Activated CD4-positive, alpha-beta memory T cell treated with anti-CD3 and anti-CD28 coated beads, Interleukin-2, amount 10 ng/mL, durations not matched to agents 7 days and 5 days (primary cell): ENCODE measurements at regions not wholly inside any gene's neighbourhood (a gene's known extent, or its start where the extent isn't known, plus 50 kb on each side); places are given as distances from the start of the nearest gene placed in this dataset.

ENCODE experiments used
- CTCF ChIA-PET: fragments of 350-600 bp; sonication (Branson Sonifier 250); formaldehyde crosslinking; loops from one replicate; lab custom pipeline; 2021; ENCODE audit warnings: antibody characterized with exemption, inconsistent platforms; lab: Charles Lee
- POLR2A ChIA-PET: fragments of 350-600 bp; sonication (Branson Sonifier 250); formaldehyde crosslinking; loops from one replicate; lab custom pipeline; 2021; ENCODE audit warnings: antibody characterized with exemption; lab: Charles Lee
- DNase-seq: peaks from one replicate; pipeline ENCODE4 v3.0.0-alpha.2; 2020
- H3K27ac Mint-ChIP-seq: one replicate; pipeline ENCODE4 v1.8.0; 2021; ENCODE audit warnings: mild to moderate bottlenecking, mixed read lengths
- H3K27me3 Mint-ChIP-seq: one replicate; pipeline ENCODE4 v1.8.0; 2021; ENCODE audit warnings: mixed read lengths
- H3K36me3 Mint-ChIP-seq: one replicate; pipeline ENCODE4 v1.8.0; 2021; ENCODE audit warnings: low read depth, mixed read lengths
- H3K4me1 Mint-ChIP-seq: one replicate; pipeline ENCODE4 v1.8.0; 2021; ENCODE audit warnings: mixed read lengths
- H3K4me3 Mint-ChIP-seq: one replicate; pipeline ENCODE4 v1.8.0; 2021; ENCODE audit warnings: mild to moderate bottlenecking, mixed read lengths
- H3K9me3 Mint-ChIP-seq: one replicate; pipeline ENCODE4 v1.8.0; 2021; ENCODE audit warnings: mixed read lengths

- Mint-ChIP-seq H3K9me3 (peaks cover 3% of the 10 kb centered on the region), H3K27ac (no peak overlapping the region), H3K4me1 (no peaks in the 10 kb centered on the region), H3K36me3 (no peaks in the 10 kb centered on the region), H3K27me3 (peaks cover 13% of the 10 kb centered on the region), H3K4me3 (no peak overlapping the region)
- DNase-seq = no peak
- ChIA-PET CTCF (no interaction called here), POLR2A (no interaction called here)
These were observed 101.5 kb downstream of the KCNF1 start for GRCh38 chr2:11013196-11013595.

GRCh38 chr2:11014026-11014425 lies 102.3 kb downstream of the KCNF1 start:
- Mint-ChIP-seq H3K36me3 (no peaks in the 10 kb centered on the region), H3K4me1 (no peaks in the 10 kb centered on the region), H3K27ac (no peak overlapping the region), H3K27me3 (peaks cover 17% of the 10 kb centered on the region), H3K4me3 (no peak overlapping the region), H3K9me3 (peaks cover 3% of the 10 kb centered on the region)
- no peak for DNase-seq
- ChIA-PET CTCF (no interaction called here), POLR2A (no interaction called here)

- CTCF ChIA-PET = no interaction called here
- Mint-ChIP-seq H3K9me3 (no peaks in the 10 kb centered on the region), H3K36me3 (no peaks in the 10 kb centered on the region), H3K27ac (no peak overlapping the region), H3K4me1 (no peaks in the 10 kb centered on the region), H3K27me3 (peaks cover 17% of the 10 kb centered on the region), H3K4me3 (no peak overlapping the region)
- DNase-seq = no peak
- POLR2A ChIA-PET = no interaction called here
These were observed 105.1 kb downstream of the KCNF1 start for GRCh38 chr2:11016735-11017388.

- H3K27ac Mint-ChIP-seq = no peak overlapping the region
- H3K36me3 Mint-ChIP-seq = no peaks in the 10 kb centered on the region
- POLR2A ChIA-PET = no interaction called here
- no peak for DNase-seq
- no peak overlapping the region for H3K4me3 Mint-ChIP-seq
- CTCF ChIA-PET = no interaction called here
- H3K9me3 Mint-ChIP-seq = no peaks in the 10 kb centered on the region
- no peaks in the 10 kb centered on the region for H3K4me1 Mint-ChIP-seq
- peaks cover 17% of the 10 kb centered on the region for H3K27me3 Mint-ChIP-seq
These were observed 106.2 kb downstream of the KCNF1 start for GRCh38 chr2:11017921-11018320.

- no peak for DNase-seq
- peaks cover 16% of the 10 kb centered on the region for H3K27me3 Mint-ChIP-seq
- no peaks in the 10 kb centered on the region for H3K4me1 Mint-ChIP-seq
- no peaks in the 10 kb centered on the region for H3K36me3 Mint-ChIP-seq
- H3K4me3 Mint-ChIP-seq = no peak overlapping the region
- H3K27ac Mint-ChIP-seq = no peak overlapping the region
- ChIA-PET POLR2A (no interaction called here), CTCF (no interaction called here)
- H3K9me3 Mint-ChIP-seq = no peaks in the 10 kb centered on the region
These were observed 107.0 kb downstream of the KCNF1 start for GRCh38 chr2:11018651-11019185.

- Mint-ChIP-seq H3K27ac (no peak overlapping the region), H3K9me3 (no peaks in the 10 kb centered on the region), H3K4me3 (no peak overlapping the region), H3K27me3 (peaks cover 15% of the 10 kb centered on the region), H3K36me3 (no peaks in the 10 kb centered on the region), H3K4me1 (no peaks in the 10 kb centered on the region)
- POLR2A ChIA-PET = no interaction called here
- DNase-seq = no peak
- CTCF ChIA-PET = no interaction called here
These were observed 107.9 kb downstream of the KCNF1 start for GRCh38 chr2:11019614-11020013.

GRCh38 chr2:11022064-11022463 lies 110.3 kb downstream of the KCNF1 start:
- peaks cover 8% of the 10 kb centered on the region for H3K27me3 Mint-ChIP-seq
- H3K9me3 Mint-ChIP-seq = no peaks in the 10 kb centered on the region
- ChIA-PET CTCF (no interaction called here), POLR2A (no interaction called here)
- DNase-seq = no peak
- no peaks in the 10 kb centered on the region for H3K4me1 Mint-ChIP-seq
- H3K4me3 Mint-ChIP-seq = no peak overlapping the region
- H3K27ac Mint-ChIP-seq = no peak overlapping the region
- no peaks in the 10 kb centered on the region for H3K36me3 Mint-ChIP-seq

GRCh38 chr2:11022591-11023273 lies 111.0 kb downstream of the KCNF1 start:
- ChIA-PET CTCF (no interaction called here), POLR2A (no interaction called here)
- Mint-ChIP-seq H3K4me3 (no peak overlapping the region), H3K9me3 (no peaks in the 10 kb centered on the region), H3K36me3 (no peaks in the 10 kb centered on the region), H3K27ac (no peak overlapping the region), H3K4me1 (no peaks in the 10 kb centered on the region), H3K27me3 (peaks cover 5% of the 10 kb centered on the region)
- DNase-seq = no peak

- Mint-ChIP-seq H3K4me3 (no peak overlapping the region), H3K27ac (no peak overlapping the region), H3K4me1 (no peaks in the 10 kb centered on the region), H3K36me3 (no peaks in the 10 kb centered on the region), H3K9me3 (no peaks in the 10 kb centered on the region), H3K27me3 (peaks cover 2% of the 10 kb centered on the region)
- ChIA-PET POLR2A (no interaction called here), CTCF (no interaction called here)
- DNase-seq = no peak
These were observed 111.9 kb downstream of the KCNF1 start for GRCh38 chr2:11023326-11024258.

- CTCF ChIA-PET = no interaction called here
- Mint-ChIP-seq H3K4me3 (no peak overlapping the region), H3K4me1 (no peaks in the 10 kb centered on the region), H3K27ac (no peak overlapping the region), H3K27me3 (peaks cover 2% of the 10 kb centered on the region), H3K36me3 (no peaks in the 10 kb centered on the region), H3K9me3 (no peaks in the 10 kb centered on the region)
- POLR2A ChIA-PET = no interaction called here
- no peak for DNase-seq
These were observed 112.5 kb downstream of the KCNF1 start for GRCh38 chr2:11024259-11024645.

- ChIA-PET CTCF (no interaction called here), POLR2A (no interaction called here)
- Mint-ChIP-seq H3K4me1 (no peaks in the 10 kb centered on the region), H3K9me3 (no peaks in the 10 kb centered on the region), H3K4me3 (no peak overlapping the region), H3K36me3 (no peaks in the 10 kb centered on the region), H3K27me3 (peaks cover 2% of the 10 kb centered on the region), H3K27ac (no peak overlapping the region)
- DNase-seq = no peak
These were observed 113.0 kb downstream of the KCNF1 start for GRCh38 chr2:11024687-11025086.

GRCh38 chr2:11026286-11026921 lies 114.7 kb downstream of the KCNF1 start:
- Mint-ChIP-seq H3K27me3 (peaks cover 7% of the 10 kb centered on the region), H3K4me1 (no peaks in the 10 kb centered on the region), H3K4me3 (no peak overlapping the region), H3K27ac (no peak overlapping the region), H3K9me3 (no peaks in the 10 kb centered on the region), H3K36me3 (no peaks in the 10 kb centered on the region)
- ChIA-PET CTCF (no interaction called here), POLR2A (no interaction called here)
- no peak for DNase-seq

- CTCF ChIA-PET = no interaction called here
- Mint-ChIP-seq H3K9me3 (no peaks in the 10 kb centered on the region), H3K4me3 (no peak overlapping the region), H3K27ac (no peak overlapping the region), H3K27me3 (peaks cover 9% of the 10 kb centered on the region), H3K36me3 (no peaks in the 10 kb centered on the region), H3K4me1 (no peaks in the 10 kb centered on the region)
- no peak for DNase-seq
- POLR2A ChIA-PET = no interaction called here
These were observed 115.5 kb downstream of the KCNF1 start for GRCh38 chr2:11027195-11027594.
